ENCODE measurements at regions not wholly inside any gene's neighbourhood (a gene's known extent, or its start where the extent isn't known, plus 50 kb on each side); places are given as distances from the start of the nearest gene placed in this dataset.

GRCh38 chr3:94258851-94259250 lies 196.0 kb downstream of the NSUN3 start:
- no peak overlapping the region for H3K27ac ChIP-seq
- TF ChIP-seq, protein P1, sequence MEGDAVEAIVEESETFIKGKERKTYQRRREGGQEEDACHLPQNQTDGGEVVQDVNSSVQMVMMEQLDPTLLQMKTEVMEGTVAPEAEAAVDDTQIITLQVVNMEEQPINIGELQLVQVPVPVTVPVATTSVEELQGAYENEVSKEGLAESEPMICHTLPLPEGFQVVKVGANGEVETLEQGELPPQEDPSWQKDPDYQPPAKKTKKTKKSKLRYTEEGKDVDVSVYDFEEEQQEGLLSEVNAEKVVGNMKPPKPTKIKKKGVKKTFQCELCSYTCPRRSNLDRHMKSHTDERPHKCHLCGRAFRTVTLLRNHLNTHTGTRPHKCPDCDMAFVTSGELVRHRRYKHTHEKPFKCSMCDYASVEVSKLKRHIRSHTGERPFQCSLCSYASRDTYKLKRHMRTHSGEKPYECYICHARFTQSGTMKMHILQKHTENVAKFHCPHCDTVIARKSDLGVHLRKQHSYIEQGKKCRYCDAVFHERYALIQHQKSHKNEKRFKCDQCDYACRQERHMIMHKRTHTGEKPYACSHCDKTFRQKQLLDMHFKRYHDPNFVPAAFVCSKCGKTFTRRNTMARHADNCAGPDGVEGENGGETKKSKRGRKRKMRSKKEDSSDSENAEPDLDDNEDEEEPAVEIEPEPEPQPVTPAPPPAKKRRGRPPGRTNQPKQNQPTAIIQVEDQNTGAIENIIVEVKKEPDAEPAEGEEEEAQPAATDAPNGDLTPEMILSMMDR (conservative IDR thresholded peaks at IDR 0.05), result no peak

DNA sequence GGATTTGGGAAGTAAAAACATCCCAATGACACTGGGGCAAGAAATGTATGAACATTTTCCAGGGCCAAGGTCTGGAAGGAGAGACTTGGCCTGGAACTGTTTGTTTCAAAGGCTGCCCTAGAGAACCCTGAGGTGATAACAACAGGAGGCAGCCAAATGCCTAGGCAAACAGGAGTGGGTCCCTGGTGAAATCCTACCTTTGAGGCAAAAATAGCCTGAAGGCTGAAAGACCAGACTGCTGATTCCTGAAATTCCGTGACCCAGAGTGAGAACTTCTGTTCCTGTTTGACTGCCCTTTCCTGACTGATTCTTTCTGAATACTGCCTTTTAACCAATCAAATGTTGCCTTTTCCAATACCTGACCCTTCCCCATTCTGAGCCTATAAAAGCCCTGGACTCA lies 196.4 kb downstream of the NSUN3 start:
- TF ChIP-seq, protein P1 (conservative IDR thresholded peaks at IDR 0.05), result no peak

GRCh38 chr3:94269763-94270162 lies 206.9 kb downstream of the NSUN3 start:
- no peak overlapping the region for H3K27ac ChIP-seq
- TF ChIP-seq, protein P1 (conservative IDR thresholded peaks at IDR 0.05), result no peak

More for the DNA sequence above, 196.4 kb downstream of the NSUN3 start:
- no peak overlapping the region for H3K27ac ChIP-seq

- TF ChIP-seq, protein P1 (conservative IDR thresholded peaks at IDR 0.05), result no peak
- H3K27ac ChIP-seq, result no peak overlapping the region
Measured at GRCh38 chr3:94272016-94272415, 209.2 kb downstream of the NSUN3 start.

- TF ChIP-seq, protein P1 (conservative IDR thresholded peaks at IDR 0.05), result no peak
- no peak overlapping the region for H3K27ac ChIP-seq
Measured at GRCh38 chr3:94280958-94281357, 218.1 kb downstream of the NSUN3 start.

DNA sequence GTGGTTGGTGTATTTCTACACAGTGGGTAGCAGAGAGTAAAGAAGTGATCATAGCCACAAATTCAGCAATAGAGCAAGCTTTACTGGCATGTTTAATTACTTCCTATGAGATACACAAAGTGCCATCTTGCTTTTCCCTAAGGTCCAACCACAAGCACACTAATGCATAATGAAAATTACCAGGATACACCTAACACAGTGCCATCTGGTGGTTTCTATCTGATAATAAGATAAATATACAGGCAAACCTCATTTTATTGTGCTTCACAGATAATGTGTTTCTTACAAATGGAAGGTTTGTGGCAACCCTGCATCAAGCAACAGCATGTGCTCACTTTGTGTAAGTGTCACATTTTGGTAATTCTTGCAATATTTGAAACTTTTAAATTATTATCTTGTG lies 223.0 kb downstream of the NSUN3 start:
- TF ChIP-seq, protein P1 (conservative IDR thresholded peaks at IDR 0.05), result peak; percentile 70
- no peak overlapping the region for H3K27ac ChIP-seq

DNA sequence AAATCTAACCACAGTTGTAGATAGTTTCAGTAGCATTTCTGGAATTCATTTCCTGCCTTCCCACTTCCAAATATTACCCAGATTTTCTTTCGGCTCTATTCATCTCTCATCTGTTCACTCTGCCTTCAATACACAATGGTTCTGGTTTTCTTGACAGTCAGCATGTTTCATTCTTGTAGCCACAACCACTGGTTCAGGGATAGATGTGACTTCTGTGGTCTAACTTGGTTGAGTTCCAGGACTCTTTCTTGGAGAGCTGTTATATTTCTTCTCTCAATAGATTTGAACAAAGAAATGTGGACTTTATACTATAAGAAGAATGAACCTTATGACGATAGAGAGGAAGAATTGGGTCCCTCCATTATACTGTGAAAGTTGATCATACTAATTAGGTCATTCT lies 228.8 kb downstream of the NSUN3 start:
- TF ChIP-seq, protein P1 (conservative IDR thresholded peaks at IDR 0.05), result no peak
- H3K27ac ChIP-seq, result no peak overlapping the region

DNA sequence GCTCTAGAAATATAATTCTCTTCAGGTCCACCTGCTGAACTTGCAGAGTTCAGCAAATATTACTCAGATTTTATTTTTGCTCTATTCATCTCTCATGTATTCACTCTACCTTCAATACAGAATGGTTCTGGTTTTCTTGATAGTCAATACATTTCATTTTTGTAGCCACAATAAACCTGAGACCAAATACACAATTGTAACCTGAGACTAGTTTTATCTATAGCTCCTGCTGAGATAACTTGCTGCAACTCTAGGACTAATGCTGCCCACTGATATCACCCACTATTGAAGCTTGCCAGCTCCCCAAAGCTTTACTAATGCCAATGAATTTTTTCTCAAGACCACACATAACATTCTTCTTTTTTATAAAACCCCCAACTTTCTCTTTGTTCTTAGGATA lies 229.3 kb downstream of the NSUN3 start:
- TF ChIP-seq, protein P1 (conservative IDR thresholded peaks at IDR 0.05), result no peak
- no peak overlapping the region for H3K27ac ChIP-seq
